ENCODE measurements at regions not wholly inside any gene's neighbourhood (a gene's known extent, or its start where the extent isn't known, plus 50 kb on each side); places are given as distances from the start of the nearest gene placed in this dataset.

GRCh38 chr2:118300832-118301231 lies 212.6 kb downstream of the INSIG2 start:
- no peaks in the 10 kb centered on the region for H4K20me1 ChIP-seq (ENCODE audit: low read depth, low read length)
- H3K79me2 ChIP-seq (ENCODE audit: insufficient read depth, low read length), result no peaks in the 10 kb centered on the region
- no peak overlapping the region for H2AFZ ChIP-seq (ENCODE audit: low read depth, low read length, severe bottlenecking)
- no peaks in the 10 kb centered on the region for H3F3A ChIP-seq (ENCODE audit: insufficient read depth)
- no peaks in the 10 kb centered on the region for H3K27me3 ChIP-seq (ENCODE audit: low read length)
- no peak overlapping the region for H3K27ac ChIP-seq (ENCODE audit: low read depth, low read length)
- H3K4me3 ChIP-seq (ENCODE audit: insufficient read depth, low read length, poor library complexity, severe bottlenecking), result no peak overlapping the region
- no peaks in the 10 kb centered on the region for H3K9me2 ChIP-seq (replicated peaks; ENCODE audit: insufficient read depth, low read length)
- H3K9me3 ChIP-seq (ENCODE audit: insufficient read depth, low read length), result no peaks in the 10 kb centered on the region
- no peak for TF ChIP-seq CTCF (IDR thresholded peaks at IDR 0.05; ENCODE audit: insufficient read depth, low read length, poor library complexity, severe bottlenecking)
- no peak for TF ChIP-seq EZH2phosphoT487 (conservative IDR thresholded peaks at IDR 0.05; ENCODE audit: low read length)
- H3K4me2 ChIP-seq (ENCODE audit: low read depth, low read length, poor library complexity, severe bottlenecking), result no peak overlapping the region
- H3K36me3 ChIP-seq (ENCODE audit: low read length), result no peaks in the 10 kb centered on the region
- H3K9ac ChIP-seq (ENCODE audit: low read length), result no peak overlapping the region

- H4K20me1 ChIP-seq (ENCODE audit: low read depth, low read length), result no peaks in the 10 kb centered on the region
- no peaks in the 10 kb centered on the region for H3K9me2 ChIP-seq (replicated peaks; ENCODE audit: insufficient read depth, low read length)
- H3K36me3 ChIP-seq (ENCODE audit: low read length), result no peaks in the 10 kb centered on the region
- H3K4me2 ChIP-seq (ENCODE audit: low read depth, low read length, poor library complexity, severe bottlenecking), result no peak overlapping the region
- H3K27ac ChIP-seq (ENCODE audit: low read depth, low read length), result no peak overlapping the region
- no peaks in the 10 kb centered on the region for H3K9me3 ChIP-seq (ENCODE audit: insufficient read depth, low read length)
- H3F3A ChIP-seq (ENCODE audit: insufficient read depth), result no peaks in the 10 kb centered on the region
- no peak overlapping the region for H3K9ac ChIP-seq (ENCODE audit: low read length)
- TF ChIP-seq EZH2phosphoT487 (conservative IDR thresholded peaks at IDR 0.05; ENCODE audit: low read length) (no peak), CTCF (IDR thresholded peaks at IDR 0.05; ENCODE audit: insufficient read depth, low read length, poor library complexity, severe bottlenecking) (no peak)
- H3K79me2 ChIP-seq (ENCODE audit: insufficient read depth, low read length), result no peaks in the 10 kb centered on the region
- H3K27me3 ChIP-seq (ENCODE audit: low read length), result no peaks in the 10 kb centered on the region
- H2AFZ ChIP-seq (ENCODE audit: low read depth, low read length, severe bottlenecking), result no peak overlapping the region
- no peak overlapping the region for H3K4me3 ChIP-seq (ENCODE audit: insufficient read depth, low read length, poor library complexity, severe bottlenecking)
Measured at GRCh38 chr2:118296663-118297062, 208.4 kb downstream of the INSIG2 start.

GRCh38 chr2:118295592-118296390 lies 207.5 kb downstream of the INSIG2 start:
- no peaks in the 10 kb centered on the region for H3F3A ChIP-seq (ENCODE audit: insufficient read depth)
- H3K79me2 ChIP-seq (ENCODE audit: insufficient read depth, low read length), result no peaks in the 10 kb centered on the region
- TF ChIP-seq CTCF (IDR thresholded peaks at IDR 0.05; ENCODE audit: insufficient read depth, low read length, poor library complexity, severe bottlenecking) (no peak), EZH2phosphoT487 (conservative IDR thresholded peaks at IDR 0.05; ENCODE audit: low read length) (no peak)
- no peak overlapping the region for H3K4me3 ChIP-seq (ENCODE audit: insufficient read depth, low read length, poor library complexity, severe bottlenecking)
- H3K4me2 ChIP-seq (ENCODE audit: low read depth, low read length, poor library complexity, severe bottlenecking), result no peak overlapping the region
- no peaks in the 10 kb centered on the region for H4K20me1 ChIP-seq (ENCODE audit: low read depth, low read length)
- no peaks in the 10 kb centered on the region for H3K9me3 ChIP-seq (ENCODE audit: insufficient read depth, low read length)
- no peak overlapping the region for H2AFZ ChIP-seq (ENCODE audit: low read depth, low read length, severe bottlenecking)
- H3K27ac ChIP-seq (ENCODE audit: low read depth, low read length), result no peak overlapping the region
- no peaks in the 10 kb centered on the region for H3K27me3 ChIP-seq (ENCODE audit: low read length)
- no peaks in the 10 kb centered on the region for H3K36me3 ChIP-seq (ENCODE audit: low read length)
- no peak overlapping the region for H3K9ac ChIP-seq (ENCODE audit: low read length)
- no peaks in the 10 kb centered on the region for H3K9me2 ChIP-seq (replicated peaks; ENCODE audit: insufficient read depth, low read length)

Measured in SU-DHL-6 (cell line).